K562 (cell line): ENCODE measurements at regions not wholly inside any gene's neighbourhood (a gene's known extent, or its start where the extent isn't known, plus 50 kb on each side); places are given as distances from the start of the nearest gene placed in this dataset.

Experiments used
- ATAC-seq: fragments of 200-7000 bp; cut with Tn5 transposase; 3 replicates; pipeline ENCODE4 v1.9.1; 2020; ENCODE audit warnings: moderate library complexity
- BruUV-seq: library from RNA; stranded (reverse); fragments of 400-500 nt; replicated peaks from 2 replicates; lab custom pipeline; 2021; lab: Mats Ljungman, UMichigan
- CTCF ChIA-PET: fragments of 300-600 bp; formaldehyde crosslinking; extraction: SDS; loops from one replicate; lab custom pipeline; 2021; ENCODE audit warnings: low intra/inter-chr PET ratio; lab: Yijun Ruan, JAX
- POLR2A ChIA-PET: fragments of 300-600, 350-650 bp; sonication (Branson Sonifier 250); formaldehyde crosslinking; extraction: SDS; loops from one replicate; lab custom pipeline; 2021; ENCODE audit warnings: antibody characterized with exemption, inconsistent platforms; lab: Yijun Ruan, JAX
- DNase-seq, 4 experiments: peaks; one replicate each; pipeline versions ENCODE4 v3.0.0 to v3.0.0-alpha.2; 2011 to 2018; ENCODE audit warnings: low spot score in 3 of 4, mixed read lengths in 3 of 4; ENCODE audit errors: extremely low read depth in 1 of 4
- FAIRE-seq: peaks from 2 replicates; lab custom pipeline; 2011; peaks lifted over from hg19 to GRCh38; lab: Jason Lieb, UNC
- H2AFZ ChIP-seq: 2 replicates; pipeline ENCODE4 v1.6.0; 2011; ENCODE audit warnings: low read depth, low read length, control low read depth, inconsistent platforms
- H3K27ac ChIP-seq: fragments of 200-600 bp; 3 replicates; pipeline ENCODE4 v1.8.0; 2011; ENCODE audit warnings: low read depth, mild to moderate bottlenecking, control low read depth, inconsistent platforms, low read length, moderate library complexity, mixed read lengths; ENCODE audit errors: extremely low read depth
- H3K27me3 ChIP-seq, 2 experiments: fragments of 300-600 bp in 1 of 2; 2 replicates in 1 of 2; 3 replicates in 1 of 2; pipeline versions ENCODE4 v1.6.0 to v1.8.0; 2011; ENCODE audit warnings: inconsistent platforms in 2 of 2, low read length in 2 of 2, mild to moderate bottlenecking in 1 of 2, mixed read lengths in 1 of 2, moderate library complexity in 1 of 2; ENCODE audit not compliant: control insufficient read depth in 2 of 2, insufficient read depth in 2 of 2
- H3K36me3 ChIP-seq: fragments of 300-600 bp; 3 replicates; pipeline ENCODE4 v1.8.0; 2011; ENCODE audit warnings: mild to moderate bottlenecking, low read length, inconsistent platforms; ENCODE audit not compliant: control insufficient read depth, insufficient read depth
- H3K4me1 ChIP-seq, 2 experiments: fragments of 200-600 bp in 1 of 2; replicated peaks in 1 of 2; 2 replicates in 1 of 2; 3 replicates in 1 of 2; pipeline versions ENCODE4 v1.5.1 to v1.8.0; 2011; ENCODE audit warnings: inconsistent platforms in 2 of 2, low read length in 2 of 2, mild to moderate bottlenecking in 1 of 2, mixed read lengths in 1 of 2, moderate library complexity in 1 of 2; ENCODE audit not compliant: control insufficient read depth in 2 of 2, insufficient read depth in 2 of 2
- H3K4me2 ChIP-seq: 2 replicates; pipeline ENCODE4 v1.6.1; 2011; ENCODE audit warnings: low read length, control low read depth, inconsistent platforms, mixed read lengths; ENCODE audit not compliant: insufficient read depth
- H3K4me3 ChIP-seq: fragments of 200-600 bp; sonication (generic), shearing (Covaris generic); 2 replicates; pipeline ENCODE4 v1.5.1; 2016; ENCODE audit warnings: control low read depth, inconsistent platforms
- H3K79me2 ChIP-seq: fragments of 200-600 bp; 3 replicates; pipeline ENCODE4 v1.8.0; 2011; ENCODE audit warnings: low read length, inconsistent platforms; ENCODE audit not compliant: control insufficient read depth, insufficient read depth
- H3K9ac ChIP-seq, 2 experiments: 2 replicates each; pipeline versions ENCODE4 v1.6.0 to v1.6.1; 2011; ENCODE audit warnings: low read depth in 2 of 2, low read length in 2 of 2, control low read depth in 1 of 2, inconsistent platforms in 1 of 2, mild to moderate bottlenecking in 1 of 2, mixed read lengths in 1 of 2; ENCODE audit not compliant: insufficient read depth in 1 of 2
- H3K9me1 ChIP-seq: one replicate; pipeline ENCODE4 v1.6.0; 2011; ENCODE audit warnings: inconsistent platforms, mild to moderate bottlenecking, low read length, moderate library complexity; ENCODE audit not compliant: control insufficient read depth, insufficient read depth
- H3K9me3 ChIP-seq: replicated peaks from 2 replicates; pipeline ENCODE4 v1.5.1; 2011; ENCODE audit warnings: low read depth, low read length, inconsistent platforms; ENCODE audit not compliant: control insufficient read depth, insufficient read depth
- H4K20me1 ChIP-seq: replicated peaks from 2 replicates; pipeline ENCODE4 v1.6.1; 2011; ENCODE audit warnings: low read length, inconsistent platforms, mixed read lengths; ENCODE audit not compliant: control insufficient read depth, insufficient read depth
- CBX2 ChIP-seq: fragments of 200-600 bp; sonication (generic); IDR thresholded peaks from one replicate; pipeline ENCODE4 v1.6.1; 2012; ENCODE audit warnings: mild to moderate bottlenecking, low read length, inconsistent platforms; ENCODE audit not compliant: insufficient read depth, poor library complexity, severe bottlenecking
- ETS1 ChIP-seq: conservative IDR thresholded peaks from 2 replicates; pipeline ENCODE4 v1.6.1; 2011; ENCODE audit warnings: low read depth, mild to moderate bottlenecking, low read length; ENCODE audit not compliant: control insufficient read depth
- GMEB1 ChIP-seq: fragments of 250-450 bp; sonication (Bioruptor Pico); IDR thresholded peaks from 2 replicates; pipeline ENCODE4 v1.4.0; 2020; ENCODE audit warnings: mild to moderate bottlenecking
- KLF1 ChIP-seq: fragments of 450-650 bp; IDR thresholded peaks from 2 replicates; pipeline ENCODE4 v1.6.1; 2016; ENCODE audit warnings: missing genetic modification characterization, missing compliant biosample characterization
- NCOA1 ChIP-seq: fragments of 450-650 bp; IDR thresholded peaks from 2 replicates; pipeline ENCODE4 v1.6.1; 2016; ENCODE audit warnings: low read depth
- SETDB1 ChIP-seq: IDR thresholded peaks from one replicate; pipeline ENCODE4 v1.6.1; 2012; ENCODE audit warnings: low read length, control low read depth, inconsistent platforms
- ZBTB5 ChIP-seq: fragments of 450-650 bp; IDR thresholded peaks from 2 replicates; pipeline ENCODE4 v1.6.1; 2017; ENCODE audit warnings: antibody characterized with exemption
- ZNF23 ChIP-seq: fragments of 250-450 bp; sonication (Bioruptor Pico); IDR thresholded peaks from 2 replicates; pipeline ENCODE4 v1.4.0; 2020; ENCODE audit warnings: mild to moderate bottlenecking
- ZNF436 ChIP-seq: fragments of 250-450, 450-650 bp; sonication (Bioruptor Pico); formaldehyde crosslinking; IDR thresholded peaks from 2 replicates; pipeline ENCODE4 v1.7.0; 2020; ENCODE audit warnings: mild to moderate bottlenecking
- WGBS: fragments of 100-300 bp; shearing (Covaris generic); methylation state at CpG from one replicate; pipeline ENCODE4 v1.1.6; 2016; ENCODE audit warnings: low coverage, mixed read lengths; ENCODE audit not compliant: insufficient coverage; ENCODE audit errors: missing lambda C conversion rate; 5-methylcytosine and 5-hydroxymethylcytosine counted together
- in situ Hi-C: fragments of 300-500 bp; cut with MboI; formaldehyde crosslinking; loops from 4 replicates; pipeline ENCODE4 v1.15.0; 2018; ENCODE audit warnings: inconsistent platforms, mixed read lengths
- intact Hi-C: fragments of 100-400 bp; cut with micrococcal nuclease; formaldehyde crosslinking; loops from 2 replicates; pipeline ENCODE4 v1.14.2; 2022
- TF ChIP-seq, protein P1 (sequence below), 2 experiments: fragments of 450-650 bp in 1 of 2; sonication (generic) in 1 of 2; formaldehyde crosslinking; conservative IDR thresholded peaks; 2 replicates each; pipeline versions ENCODE4 v1.4.0 to v1.8.1; 2020 to 2022; ENCODE audit warnings: mild to moderate bottlenecking in 1 of 2, missing genetic modification reagents in 1 of 2

DNA sequence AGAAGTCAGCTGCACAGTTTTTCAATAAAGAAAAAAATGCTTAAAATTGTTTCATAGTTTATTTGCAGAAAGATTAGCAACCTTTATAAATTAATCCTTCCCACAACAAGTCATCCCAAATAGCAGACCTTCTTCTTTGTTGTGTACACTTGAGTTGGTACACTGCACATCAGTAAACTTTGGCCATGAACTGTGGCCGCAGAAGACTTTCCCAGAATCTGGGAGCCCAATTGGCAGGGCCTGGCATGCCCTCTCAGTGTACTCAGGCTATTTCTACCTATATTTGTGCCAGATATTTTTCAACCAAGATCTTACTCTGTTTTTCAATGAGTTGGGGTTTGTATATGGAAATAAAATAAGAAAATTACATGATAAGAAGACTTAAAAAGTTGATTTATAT, 133.1 kb downstream of the DIPK2A start:
- no peak overlapping the region for H3K27ac ChIP-seq
- H3K9me1 ChIP-seq = no peaks in the 10 kb centered on the region
- 0 out of 2 replicates have a peak, but pooled peaks cover 1% of the 10 kb centered on the region for H3K9me3 ChIP-seq
- in situ Hi-C loops = no loop called here
- H2AFZ ChIP-seq = no peak overlapping the region
- no peak overlapping the region for H3K9ac ChIP-seq
- DNase-seq (no peak), FAIRE-seq (no peak), ATAC-seq (no peak)
- H3K79me2 ChIP-seq = no peaks in the 10 kb centered on the region
- ChIA-PET CTCF (no interaction called here), POLR2A (no interaction called here)
- no peaks in the 10 kb centered on the region for H4K20me1 ChIP-seq
- intact Hi-C loops = no loop called here
- BruUV-seq = no TSS peak
- no peaks in the 10 kb centered on the region for H3K36me3 ChIP-seq
- TF ChIP-seq GMEB1 (CRISPR knock-in tag) (no peak), SETDB1 (no peak)
- no peak overlapping the region for H3K4me2 ChIP-seq
- 0 out of 5 replicates have a peak, but pooled peaks cover 0 to 3% of the 10 kb centered on the region in 2 experiments for H3K4me1 ChIP-seq
- no peak overlapping the region for H3K4me3 ChIP-seq
- H3K27me3 ChIP-seq = no peaks in the 10 kb centered on the region
- 0% methylated on average over 1 of the region's 1 CpG for WGBS

DNA sequence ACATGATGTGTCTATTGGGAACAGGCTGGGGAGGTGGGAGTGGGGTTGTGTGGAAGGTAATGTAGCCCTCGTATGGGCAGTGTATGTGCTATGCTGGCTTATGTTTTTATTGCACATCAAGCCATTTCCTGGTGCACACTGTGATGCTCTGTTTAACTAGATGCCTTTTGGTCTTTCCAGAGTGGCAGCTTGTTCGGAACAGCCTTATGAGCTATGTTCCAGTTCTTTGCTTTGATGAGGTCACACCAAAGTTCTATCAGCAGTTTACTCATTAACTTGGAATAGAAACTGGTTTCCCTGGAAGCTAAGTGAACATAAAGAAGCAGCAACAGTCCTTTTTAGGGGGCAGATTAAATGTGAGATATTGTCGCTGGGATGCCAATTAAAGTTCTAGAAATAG, 133.9 kb downstream of the DIPK2A start:
- Histone ChIP-seq H3K79me2 (no peaks in the 10 kb centered on the region), H3K4me3 (no peak overlapping the region), H2AFZ (no peak overlapping the region), H3K27me3 (no peaks in the 10 kb centered on the region), H4K20me1 (no peaks in the 10 kb centered on the region), H3K36me3 (no peaks in the 10 kb centered on the region), H3K9me1 (no peaks in the 10 kb centered on the region), H3K4me2 (no peak overlapping the region), H3K9ac (no peak overlapping the region), H3K9me3 (no peaks in the 10 kb centered on the region), H3K4me1 (0 out of 5 replicates have a peak, but pooled peaks cover 0 to 3% of the 10 kb centered on the region in 2 experiments), H3K27ac (no peak overlapping the region)
- 4% methylated on average over 3 of the region's 3 CpGs for WGBS
- ChIA-PET CTCF (no interaction called here), POLR2A (no interaction called here)
- BruUV-seq = no TSS peak
- ATAC-seq (no peak), DNase-seq (no peak), FAIRE-seq (no peak)
- in situ Hi-C loops = no loop called here
- intact Hi-C loops = no loop called here
- TF ChIP-seq, protein P1, sequence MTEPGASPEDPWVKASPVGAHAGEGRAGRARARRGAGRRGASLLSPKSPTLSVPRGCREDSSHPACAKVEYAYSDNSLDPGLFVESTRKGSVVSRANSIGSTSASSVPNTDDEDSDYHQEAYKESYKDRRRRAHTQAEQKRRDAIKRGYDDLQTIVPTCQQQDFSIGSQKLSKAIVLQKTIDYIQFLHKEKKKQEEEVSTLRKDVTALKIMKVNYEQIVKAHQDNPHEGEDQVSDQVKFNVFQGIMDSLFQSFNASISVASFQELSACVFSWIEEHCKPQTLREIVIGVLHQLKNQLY (CRISPR knock-in tag; conservative IDR thresholded peaks at IDR 0.05) = no peak
- TF ChIP-seq ETS1 (no peak), NCOA1 (no peak), ZNF23 (no peak), CBX2 (no peak), ZBTB5 (no peak), ZNF436 (CRISPR knock-in tag) (no peak), KLF1 (no peak)
